ENCODE measurements at regions not wholly inside any gene's neighbourhood (a gene's known extent, or its start where the extent isn't known, plus 50 kb on each side); places are given as distances from the start of the nearest gene placed in this dataset.

DNA sequence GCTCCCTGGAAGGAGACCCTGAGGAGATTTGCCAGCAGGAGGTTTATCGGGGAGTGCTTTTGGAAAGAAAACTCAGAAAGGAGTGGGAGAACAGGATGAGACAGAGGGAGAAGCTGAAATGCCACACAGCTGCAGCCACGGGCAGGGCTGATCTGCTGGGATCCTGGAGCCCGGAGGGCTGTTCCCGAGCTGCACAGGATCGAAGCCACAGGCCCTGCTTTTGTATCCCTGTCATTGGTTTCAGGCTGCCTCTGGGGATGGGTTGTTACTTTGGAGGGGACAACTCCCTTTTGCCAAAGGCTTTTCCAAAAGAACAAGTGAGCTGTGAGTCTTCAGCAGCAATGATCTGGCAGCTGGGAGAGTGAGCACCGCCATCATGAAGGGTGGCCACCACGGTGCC is 152.5 kb upstream of the PTCH1 start:
- no peaks in the 10 kb centered on the region for H3K4me1 ChIP-seq (ENCODE audit: control insufficient read depth, insufficient read depth, low read length)
- H2BK15ac ChIP-seq (ENCODE audit: low read depth, low read length), result no peak overlapping the region
- H3K9ac ChIP-seq (ENCODE audit: low read depth, low read length), result no peak overlapping the region
- H2AK9ac ChIP-seq (replicated peaks; ENCODE audit: low read depth, low read length, poor library complexity), result no peak overlapping the region
- in situ Hi-C loops (cut with MboI; ENCODE audit: low sequenced_read_pairs) (no loop called here), intact Hi-C loops (cut with micrococcal nuclease) (no loop called here), dilution Hi-C loops (cut with HindIII; ENCODE audit: low sequenced_read_pairs, unreplicated experiment) (no loop called here)
- peaks cover 12% of the 10 kb centered on the region for H3K27me3 ChIP-seq (ENCODE audit: control insufficient read depth, insufficient read depth, low read length)
- no peak overlapping the region for H3K4me3 ChIP-seq (ENCODE audit: insufficient read depth, low read depth, low read length)
- H2AK5ac ChIP-seq (ENCODE audit: low read depth, low read length), result no peak overlapping the region
- DNase-seq (no peak), ATAC-seq (ENCODE audit: low read depth) (no peak)
- H2BK5ac ChIP-seq (ENCODE audit: low read depth, low read length, poor library complexity, severe bottlenecking), result no peak overlapping the region
- H4K8ac ChIP-seq (ENCODE audit: low read depth in 2 of 2, low read length in 2 of 2), result no peak overlapping the region
- H3K4me2 ChIP-seq (ENCODE audit: low read depth, low read length), result no peak overlapping the region
- no peak overlapping the region for H3K14ac ChIP-seq (replicated peaks; ENCODE audit: low read depth, low read length)
- H3K9me3 ChIP-seq (ENCODE audit: control insufficient read depth, insufficient read depth, low read length), result no peaks in the 10 kb centered on the region
- H3K4ac ChIP-seq (ENCODE audit: low read depth, low read length), result no peak overlapping the region
- H3K9me1 ChIP-seq (ENCODE audit: insufficient read depth, low read length), result no peaks in the 10 kb centered on the region
- no peak overlapping the region for H3K18ac ChIP-seq (ENCODE audit: low read depth, low read length)
- no peak overlapping the region for H3K27ac ChIP-seq (ENCODE audit: insufficient read depth, low read length)
- no peak overlapping the region for H4K91ac ChIP-seq (ENCODE audit: insufficient read depth, low read depth, low read length)
- ChIA-PET POLR2A (ENCODE audit: unreplicated experiment) (no interaction called here), CTCF (no interaction called here)
- no peaks in the 10 kb centered on the region for H4K20me1 ChIP-seq (ENCODE audit: insufficient read depth, low read length)
- no peak overlapping the region for H2AFZ ChIP-seq (replicated peaks; ENCODE audit: low read length, poor library complexity)
- H2BK120ac ChIP-seq (ENCODE audit: low read depth, low read length), result no peak overlapping the region
- TF ChIP-seq RFX5 (IDR thresholded peaks at IDR 0.05; ENCODE audit: low read depth, low read length), result no peak
- TF ChIP-seq RCOR1 (IDR thresholded peaks at IDR 0.05; ENCODE audit: insufficient replicate concordance, low read length), result no peak
- no peak for TF ChIP-seq POLR2A (IDR thresholded peaks at IDR 0.05; ENCODE audit: low read depth, low read length)
- no peak for TF ChIP-seq BHLHE40 (IDR thresholded peaks at IDR 0.05; ENCODE audit: low read depth, low read length)
- no peak overlapping the region for H4K5ac ChIP-seq (ENCODE audit: low read depth, low read length)
- H3K23ac ChIP-seq (ENCODE audit: low read depth, low read length), result no peak overlapping the region
- H3K36me3 ChIP-seq (ENCODE audit: control insufficient read depth, insufficient read depth, low read length), result no peaks in the 10 kb centered on the region
- no peaks in the 10 kb centered on the region for H3K79me1 ChIP-seq (ENCODE audit: low read depth in 1 of 2, low read length in 2 of 2)
- H3K56ac ChIP-seq (ENCODE audit: extremely low read depth, insufficient read depth, low read length), result no peak overlapping the region
- no peak overlapping the region for H2BK20ac ChIP-seq (ENCODE audit: low read depth, low read length)
- WGBS, 2 experiments (ENCODE audit: extremely low coverage in 2 of 2, insufficient read length in 1 of 2), result 33% methylated on average over 4 of the region's 7 CpGs; no CpG with 5 or more reads in 1 of the 2 experiments
- BruUV-seq (replicated peaks), result no TSS peak
